ENCODE measurements at regions not wholly inside any gene's neighbourhood (a gene's known extent, or its start where the extent isn't known, plus 50 kb on each side); places are given as distances from the start of the nearest gene placed in this dataset.

DNA sequence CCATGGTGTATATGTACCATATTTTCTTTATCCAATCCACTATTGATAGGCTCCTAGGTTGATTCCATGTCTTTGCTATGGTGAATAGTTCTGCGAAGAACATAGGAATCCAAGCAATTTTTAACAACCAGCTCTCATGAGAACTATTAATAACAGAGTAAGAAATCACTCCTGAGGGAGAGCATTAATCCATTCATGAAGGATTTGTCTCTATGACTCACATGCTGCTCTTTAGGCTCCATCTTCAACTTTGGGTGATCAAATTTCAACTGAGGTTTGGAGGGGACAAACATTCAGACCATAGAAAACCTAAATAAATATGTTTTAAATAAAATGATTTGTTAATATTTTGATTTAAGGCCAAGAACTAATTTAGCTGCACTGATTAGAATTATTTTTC, 147.4 kb downstream of the NSUN3 start:
- TF ChIP-seq, protein P1, sequence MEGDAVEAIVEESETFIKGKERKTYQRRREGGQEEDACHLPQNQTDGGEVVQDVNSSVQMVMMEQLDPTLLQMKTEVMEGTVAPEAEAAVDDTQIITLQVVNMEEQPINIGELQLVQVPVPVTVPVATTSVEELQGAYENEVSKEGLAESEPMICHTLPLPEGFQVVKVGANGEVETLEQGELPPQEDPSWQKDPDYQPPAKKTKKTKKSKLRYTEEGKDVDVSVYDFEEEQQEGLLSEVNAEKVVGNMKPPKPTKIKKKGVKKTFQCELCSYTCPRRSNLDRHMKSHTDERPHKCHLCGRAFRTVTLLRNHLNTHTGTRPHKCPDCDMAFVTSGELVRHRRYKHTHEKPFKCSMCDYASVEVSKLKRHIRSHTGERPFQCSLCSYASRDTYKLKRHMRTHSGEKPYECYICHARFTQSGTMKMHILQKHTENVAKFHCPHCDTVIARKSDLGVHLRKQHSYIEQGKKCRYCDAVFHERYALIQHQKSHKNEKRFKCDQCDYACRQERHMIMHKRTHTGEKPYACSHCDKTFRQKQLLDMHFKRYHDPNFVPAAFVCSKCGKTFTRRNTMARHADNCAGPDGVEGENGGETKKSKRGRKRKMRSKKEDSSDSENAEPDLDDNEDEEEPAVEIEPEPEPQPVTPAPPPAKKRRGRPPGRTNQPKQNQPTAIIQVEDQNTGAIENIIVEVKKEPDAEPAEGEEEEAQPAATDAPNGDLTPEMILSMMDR (IDR thresholded peaks at IDR 0.05): no peak
- TF ChIP-seq POLR2A (IDR thresholded peaks at IDR 0.05): no peak
